Colonic mucosa (tissue), 4 donors: ENCODE measurements at regions not wholly inside any gene's neighbourhood (a gene's known extent, or its start where the extent isn't known, plus 50 kb on each side); places are given as distances from the start of the nearest gene placed in this dataset.

ENCODE experiments used
- DNase-seq: peaks from one replicate; pipeline ENCODE4 v3.0.0-alpha.2; 2020
- H3K27ac ChIP-seq: fragments of 200-600 bp; one replicate; pipeline ENCODE4 v1.8.0; 2021
- H3K27me3 ChIP-seq: fragments of 200-600 bp; one replicate; pipeline ENCODE4 v1.8.0; 2021
- H3K36me3 ChIP-seq: fragments of 200-600 bp; one replicate; pipeline ENCODE4 v1.8.0; 2021
- H3K4me1 ChIP-seq: fragments of 200-600 bp; one replicate; pipeline ENCODE4 v1.8.0; 2021; ENCODE audit warnings: mild to moderate bottlenecking
- H3K4me3 ChIP-seq: fragments of 200-600 bp; one replicate; pipeline ENCODE4 v1.8.0; 2021
- H3K9ac ChIP-seq, 2 donors: one replicate each; pipeline ENCODE4 v1.7.0; 2013; ENCODE audit warnings: control low read depth in 2 of 2, low read depth in 2 of 2, low read length in 2 of 2
- H3K9me3 ChIP-seq: fragments of 200-600 bp; one replicate; pipeline ENCODE4 v1.8.0; 2021
- intact Hi-C: fragments of 100-400 bp; cut with DNase I; formaldehyde crosslinking; loops from one replicate; pipeline ENCODE4 v1.14.1; 2022
- TF ChIP-seq, protein P1 (sequence below): fragments of 200-600 bp; IDR thresholded peaks from one replicate; pipeline ENCODE4 v1.8.0; 2022; ENCODE audit warnings: antibody characterized with exemption, mild to moderate bottlenecking
- donor health status: healthy.
- donor health status: DM: no; HTN: no; CAD: no.
- donor health status: DM: no; HTN: no; CAD: no.

DNA sequence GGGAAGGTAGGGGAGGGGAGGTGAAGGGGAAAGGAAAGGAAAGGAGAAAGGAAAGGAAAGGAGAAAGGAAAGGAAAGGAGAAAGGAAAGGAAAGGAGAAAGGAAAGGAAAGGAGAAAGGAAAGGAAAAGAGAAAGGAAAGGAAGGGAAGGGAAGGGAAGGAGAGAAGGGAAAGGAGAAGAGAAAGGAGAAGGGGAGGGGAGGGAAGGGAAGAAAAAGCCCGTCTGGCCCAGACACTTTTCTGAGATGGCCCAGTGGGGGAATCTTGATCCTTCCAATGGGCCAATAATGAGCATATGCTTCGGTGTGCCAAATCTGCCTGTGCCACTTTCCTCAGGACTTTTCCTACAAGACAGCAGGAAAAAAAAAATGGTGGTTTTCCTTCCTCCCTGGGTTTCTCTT lies 64.5 kb downstream of the CH25H start:
- no peak overlapping the region for H3K27ac ChIP-seq
- no peaks in the 10 kb centered on the region for H3K9me3 ChIP-seq
- no peak overlapping the region for H3K9ac ChIP-seq
- intact Hi-C loops = no loop called here
- TF ChIP-seq, protein P1, sequence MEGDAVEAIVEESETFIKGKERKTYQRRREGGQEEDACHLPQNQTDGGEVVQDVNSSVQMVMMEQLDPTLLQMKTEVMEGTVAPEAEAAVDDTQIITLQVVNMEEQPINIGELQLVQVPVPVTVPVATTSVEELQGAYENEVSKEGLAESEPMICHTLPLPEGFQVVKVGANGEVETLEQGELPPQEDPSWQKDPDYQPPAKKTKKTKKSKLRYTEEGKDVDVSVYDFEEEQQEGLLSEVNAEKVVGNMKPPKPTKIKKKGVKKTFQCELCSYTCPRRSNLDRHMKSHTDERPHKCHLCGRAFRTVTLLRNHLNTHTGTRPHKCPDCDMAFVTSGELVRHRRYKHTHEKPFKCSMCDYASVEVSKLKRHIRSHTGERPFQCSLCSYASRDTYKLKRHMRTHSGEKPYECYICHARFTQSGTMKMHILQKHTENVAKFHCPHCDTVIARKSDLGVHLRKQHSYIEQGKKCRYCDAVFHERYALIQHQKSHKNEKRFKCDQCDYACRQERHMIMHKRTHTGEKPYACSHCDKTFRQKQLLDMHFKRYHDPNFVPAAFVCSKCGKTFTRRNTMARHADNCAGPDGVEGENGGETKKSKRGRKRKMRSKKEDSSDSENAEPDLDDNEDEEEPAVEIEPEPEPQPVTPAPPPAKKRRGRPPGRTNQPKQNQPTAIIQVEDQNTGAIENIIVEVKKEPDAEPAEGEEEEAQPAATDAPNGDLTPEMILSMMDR = no peak
- no peak for DNase-seq
- no peaks in the 10 kb centered on the region for H3K36me3 ChIP-seq
- no peaks in the 10 kb centered on the region for H3K27me3 ChIP-seq
- H3K4me3 ChIP-seq = no peak overlapping the region
- no peaks in the 10 kb centered on the region for H3K4me1 ChIP-seq

DNA sequence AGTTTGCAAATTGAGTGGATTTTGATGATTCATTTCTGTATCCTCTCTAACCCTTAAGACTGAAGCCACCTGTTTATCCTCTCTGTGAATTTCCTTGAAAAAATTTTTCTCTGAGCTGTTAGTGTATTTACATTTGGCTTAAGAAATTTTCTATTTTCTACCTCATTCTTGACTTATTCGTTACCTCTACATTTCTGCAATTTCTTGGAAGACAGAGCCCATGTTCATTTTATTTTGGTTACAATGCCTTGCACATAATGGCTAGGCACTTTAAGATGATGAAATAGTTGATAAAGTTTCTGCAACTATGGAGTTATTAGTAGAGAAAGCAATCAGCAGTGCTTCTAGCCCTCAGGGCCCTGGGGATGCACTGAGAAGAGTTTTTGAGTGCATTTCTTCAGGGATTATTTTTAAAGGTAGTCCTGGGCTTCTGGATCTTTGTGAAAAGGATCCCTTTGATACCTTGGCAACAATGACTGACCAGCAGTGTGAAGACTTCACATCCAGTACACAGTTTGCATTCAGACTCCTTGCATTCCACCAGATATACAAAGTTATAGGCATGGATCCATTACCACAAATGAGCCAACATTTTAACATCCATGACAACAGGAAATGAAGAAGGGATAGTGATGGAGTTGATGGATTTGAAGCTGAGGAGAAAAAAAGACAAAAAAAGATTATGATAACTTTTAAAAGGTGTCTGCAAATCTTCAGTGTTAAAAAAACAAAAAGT lies 68.2 kb downstream of the CH25H start:
- Histone ChIP-seq H3K4me3 (no peak overlapping the region), H3K27me3 (no peaks in the 10 kb centered on the region), H3K36me3 (no peaks in the 10 kb centered on the region), H3K4me1 (no peaks in the 10 kb centered on the region), H3K9ac (no peak overlapping the region), H3K9me3 (no peaks in the 10 kb centered on the region), H3K27ac (no peak overlapping the region)
- no peak for DNase-seq
- TF ChIP-seq, protein P1 = no peak
- intact Hi-C loops = no loop called here

DNA sequence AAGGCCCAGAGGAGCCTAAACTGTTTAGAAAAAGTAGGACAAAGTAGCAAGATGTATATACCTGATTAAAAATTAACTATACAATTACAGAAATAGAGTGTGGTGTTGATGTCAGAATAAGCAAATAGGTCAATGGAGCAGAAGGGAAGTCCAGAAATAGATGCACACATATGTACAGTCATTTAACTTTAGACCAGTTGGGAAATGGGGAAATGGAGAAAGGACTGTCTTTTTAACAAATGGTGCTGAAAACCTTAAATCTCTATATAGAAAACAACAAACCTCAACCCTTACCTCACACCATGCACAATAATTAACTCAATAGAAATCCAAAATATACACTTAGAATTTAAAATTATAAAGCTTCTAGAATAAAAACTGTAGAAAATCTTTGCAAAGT lies 72.2 kb downstream of the CH25H start:
- no peak overlapping the region for H3K9ac ChIP-seq
- H3K36me3 ChIP-seq = no peaks in the 10 kb centered on the region
- no peak for DNase-seq
- TF ChIP-seq, protein P1 = no peak
- no peaks in the 10 kb centered on the region for H3K27me3 ChIP-seq
- H3K9me3 ChIP-seq = no peaks in the 10 kb centered on the region
- intact Hi-C loops = no loop called here
- H3K4me3 ChIP-seq = no peak overlapping the region
- no peaks in the 10 kb centered on the region for H3K4me1 ChIP-seq
- H3K27ac ChIP-seq = no peak overlapping the region

DNA sequence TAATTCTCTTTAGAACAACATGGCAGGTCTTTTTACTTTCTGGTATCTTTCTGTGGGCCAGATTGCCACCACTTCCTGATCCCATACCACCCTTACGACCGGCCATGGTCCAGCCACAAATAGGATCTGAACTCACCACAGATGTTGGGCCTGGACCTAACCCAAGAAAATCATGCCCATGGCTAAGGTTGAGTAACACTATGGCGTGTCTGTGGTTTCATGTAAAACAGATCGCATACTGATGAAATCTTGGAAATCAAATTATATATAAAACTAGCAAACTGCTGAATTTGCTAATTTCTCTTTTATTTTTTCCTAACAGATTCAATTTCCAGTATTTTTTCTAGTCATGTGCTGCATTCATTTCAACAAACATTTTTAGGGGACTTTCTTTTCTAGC lies 77.2 kb downstream of the CH25H start:
- DNase-seq = peak; percentile 22
- intact Hi-C loops = no loop called here
- Histone ChIP-seq H3K4me3 (no peak overlapping the region), H3K9me3 (no peaks in the 10 kb centered on the region), H3K27me3 (no peaks in the 10 kb centered on the region), H3K36me3 (no peaks in the 10 kb centered on the region), H3K4me1 (no peaks in the 10 kb centered on the region), H3K9ac (no peak overlapping the region), H3K27ac (no peak overlapping the region)
- TF ChIP-seq, protein P1 = no peak

DNA sequence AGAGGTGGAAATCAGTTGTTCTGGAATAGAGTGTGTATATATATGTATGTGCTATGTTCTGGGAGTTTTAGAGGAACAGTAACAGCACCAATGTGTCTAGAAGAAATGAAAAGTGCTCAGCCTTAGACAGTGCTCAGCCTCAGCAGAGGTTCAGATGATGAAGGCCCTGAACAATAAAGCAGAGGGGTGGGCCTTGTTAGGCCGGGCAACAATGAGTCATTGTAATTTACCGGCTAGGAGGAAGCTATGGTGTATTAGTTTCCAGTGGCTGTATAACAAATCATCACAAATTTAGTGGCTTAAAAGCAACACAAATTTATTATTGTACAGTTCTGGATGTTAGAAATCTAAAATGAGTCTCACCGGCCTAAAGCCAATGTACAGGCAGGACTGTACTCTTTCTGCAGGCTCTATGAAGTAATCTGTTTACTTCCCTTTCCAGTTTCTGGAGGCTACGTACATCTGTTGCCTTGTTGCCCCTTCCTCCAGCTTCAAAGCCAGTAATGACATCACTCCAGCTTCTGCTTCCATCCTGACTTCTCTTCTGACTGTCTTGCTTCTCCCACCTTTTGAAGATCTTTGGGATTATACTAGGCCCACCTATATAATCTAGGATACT lies 84.6 kb downstream of the CH25H start:
- Histone ChIP-seq H3K9me3 (no peaks in the 10 kb centered on the region), H3K27ac (no peak overlapping the region), H3K9ac (no peak overlapping the region), H3K4me1 (no peaks in the 10 kb centered on the region), H3K36me3 (no peaks in the 10 kb centered on the region), H3K27me3 (no peaks in the 10 kb centered on the region), H3K4me3 (no peak overlapping the region)
- TF ChIP-seq, protein P1 = no peak
- DNase-seq = no peak
- intact Hi-C loops = no loop called here
